ENCODE measurements at regions not wholly inside any gene's neighbourhood (a gene's known extent, or its start where the extent isn't known, plus 50 kb on each side); places are given as distances from the start of the nearest gene placed in this dataset.
"Not testable (repeated sequence)": the region's sequence is repeated elsewhere in the genome, so short reads cannot be mapped to it uniquely, and the experiment has no call there.

GRCh38 chr2:111454404-111454803, 333.7 kb downstream of the BCL2L11 start:
- not testable (repeated sequence) for H3K9me3 Mint-ChIP-seq; H3K4me3 Mint-ChIP-seq; H3K36me3 Mint-ChIP-seq (ENCODE audit: low read depth); H3K27me3 Mint-ChIP-seq (ENCODE audit: low read depth); H3K4me1 Mint-ChIP-seq; H3K27ac Mint-ChIP-seq (ENCODE audit: unreplicated experiment); DNase-seq (ENCODE audit: low read depth, low spot score)
- peak; percentile 45 for TF ChIP-seq CTCF (conservative IDR thresholded peaks at IDR 0.05)

GRCh38 chr2:111455016-111456015, 334.6 kb downstream of the BCL2L11 start:
- H3K4me3 Mint-ChIP-seq; H3K27me3 Mint-ChIP-seq (ENCODE audit: low read depth); H3K4me1 Mint-ChIP-seq; DNase-seq (ENCODE audit: low read depth, low spot score); H3K36me3 Mint-ChIP-seq (ENCODE audit: low read depth); H3K9me3 Mint-ChIP-seq; H3K27ac Mint-ChIP-seq (ENCODE audit: unreplicated experiment): not testable (repeated sequence)

GRCh38 chr2:111457191-111457590, 336.5 kb downstream of the BCL2L11 start:
- H3K36me3 Mint-ChIP-seq (ENCODE audit: low read depth); H3K27ac Mint-ChIP-seq (ENCODE audit: unreplicated experiment); H3K4me1 Mint-ChIP-seq; H3K27me3 Mint-ChIP-seq (ENCODE audit: low read depth); H3K4me3 Mint-ChIP-seq; DNase-seq (ENCODE audit: low read depth, low spot score); H3K9me3 Mint-ChIP-seq: not testable (repeated sequence)

- H3K27me3 Mint-ChIP-seq (ENCODE audit: low read depth); H3K4me1 Mint-ChIP-seq; H3K27ac Mint-ChIP-seq (ENCODE audit: unreplicated experiment); H3K4me3 Mint-ChIP-seq; DNase-seq (ENCODE audit: low read depth, low spot score); H3K36me3 Mint-ChIP-seq (ENCODE audit: low read depth); H3K9me3 Mint-ChIP-seq: not testable (repeated sequence)
Measured at GRCh38 chr2:111460901-111461300, 340.2 kb downstream of the BCL2L11 start.

GRCh38 chr2:111461831-111462230, 341.1 kb downstream of the BCL2L11 start:
- H3K4me3 Mint-ChIP-seq; H3K36me3 Mint-ChIP-seq (ENCODE audit: low read depth); H3K4me1 Mint-ChIP-seq; DNase-seq (ENCODE audit: low read depth, low spot score); H3K9me3 Mint-ChIP-seq; H3K27ac Mint-ChIP-seq (ENCODE audit: unreplicated experiment); H3K27me3 Mint-ChIP-seq (ENCODE audit: low read depth): not testable (repeated sequence)

- DNase-seq (ENCODE audit: low read depth, low spot score); H3K27ac Mint-ChIP-seq (ENCODE audit: unreplicated experiment); H3K36me3 Mint-ChIP-seq (ENCODE audit: low read depth); H3K4me1 Mint-ChIP-seq; H3K9me3 Mint-ChIP-seq; H3K4me3 Mint-ChIP-seq; H3K27me3 Mint-ChIP-seq (ENCODE audit: low read depth): not testable (repeated sequence)
Measured at GRCh38 chr2:111462572-111462971, 341.9 kb downstream of the BCL2L11 start.

- DNase-seq (ENCODE audit: low read depth, low spot score); H3K27me3 Mint-ChIP-seq (ENCODE audit: low read depth); H3K36me3 Mint-ChIP-seq (ENCODE audit: low read depth); H3K4me1 Mint-ChIP-seq; H3K9me3 Mint-ChIP-seq; H3K27ac Mint-ChIP-seq (ENCODE audit: unreplicated experiment); H3K4me3 Mint-ChIP-seq: not testable (repeated sequence)
Measured at GRCh38 chr2:111463238-111463848, 342.6 kb downstream of the BCL2L11 start.

- not testable (repeated sequence) for H3K27me3 Mint-ChIP-seq (ENCODE audit: low read depth); H3K4me1 Mint-ChIP-seq; H3K36me3 Mint-ChIP-seq (ENCODE audit: low read depth)
Measured at GRCh38 chr2:111463956-111464355, 343.2 kb downstream of the BCL2L11 start.

GRCh38 chr2:111464367-111464766, 343.7 kb downstream of the BCL2L11 start:
- H3K4me3 Mint-ChIP-seq; H3K27ac Mint-ChIP-seq (ENCODE audit: unreplicated experiment); H3K27me3 Mint-ChIP-seq (ENCODE audit: low read depth); H3K9me3 Mint-ChIP-seq; H3K4me1 Mint-ChIP-seq; DNase-seq (ENCODE audit: low read depth, low spot score); H3K36me3 Mint-ChIP-seq (ENCODE audit: low read depth): not testable (repeated sequence)

More at GRCh38 chr2:111463956-111464355, 343.2 kb downstream of the BCL2L11 start:
- not testable (repeated sequence) for H3K9me3 Mint-ChIP-seq; DNase-seq (ENCODE audit: low read depth, low spot score); H3K27ac Mint-ChIP-seq (ENCODE audit: unreplicated experiment); H3K4me3 Mint-ChIP-seq

GRCh38 chr2:111465521-111465920, 344.8 kb downstream of the BCL2L11 start:
- not testable (repeated sequence) for H3K27me3 Mint-ChIP-seq (ENCODE audit: low read depth); H3K9me3 Mint-ChIP-seq; H3K4me1 Mint-ChIP-seq; H3K4me3 Mint-ChIP-seq; H3K27ac Mint-ChIP-seq (ENCODE audit: unreplicated experiment); DNase-seq (ENCODE audit: low read depth, low spot score); H3K36me3 Mint-ChIP-seq (ENCODE audit: low read depth)

GRCh38 chr2:111466744-111467143, 346.0 kb downstream of the BCL2L11 start:
- not testable (repeated sequence) for H3K9me3 Mint-ChIP-seq; H3K27ac Mint-ChIP-seq (ENCODE audit: unreplicated experiment); DNase-seq (ENCODE audit: low read depth, low spot score); H3K36me3 Mint-ChIP-seq (ENCODE audit: low read depth); H3K27me3 Mint-ChIP-seq (ENCODE audit: low read depth); H3K4me3 Mint-ChIP-seq; H3K4me1 Mint-ChIP-seq

- not testable (repeated sequence) for H3K36me3 Mint-ChIP-seq (ENCODE audit: low read depth); H3K27ac Mint-ChIP-seq (ENCODE audit: unreplicated experiment); H3K27me3 Mint-ChIP-seq (ENCODE audit: low read depth); H3K4me3 Mint-ChIP-seq; DNase-seq (ENCODE audit: low read depth, low spot score); H3K9me3 Mint-ChIP-seq; H3K4me1 Mint-ChIP-seq
Measured at GRCh38 chr2:111470924-111471323, 350.2 kb downstream of the BCL2L11 start.

Data from neural crest cell (in vitro differentiated cells).